HG03342 (cell line): ENCODE measurements at regions not wholly inside any gene's neighbourhood (a gene's known extent, or its start where the extent isn't known, plus 50 kb on each side); places are given as distances from the start of the nearest gene placed in this dataset.
A peak's percentile ranks its signal among the peaks of the same experiment; 100 is the strongest.
"Not testable (repeated sequence)": the region's sequence is repeated elsewhere in the genome, so short reads cannot be mapped to it uniquely, and the experiment has no call there.

ENCODE experiments used
- ATAC-seq: cut with Tn5 transposase; IDR thresholded peaks from one replicate; pipeline ENCODE4 v1.9.1; 2021; ENCODE audit warnings: mild to moderate bottlenecking, moderate library complexity; ENCODE audit not compliant: unreplicated experiment

DNA sequence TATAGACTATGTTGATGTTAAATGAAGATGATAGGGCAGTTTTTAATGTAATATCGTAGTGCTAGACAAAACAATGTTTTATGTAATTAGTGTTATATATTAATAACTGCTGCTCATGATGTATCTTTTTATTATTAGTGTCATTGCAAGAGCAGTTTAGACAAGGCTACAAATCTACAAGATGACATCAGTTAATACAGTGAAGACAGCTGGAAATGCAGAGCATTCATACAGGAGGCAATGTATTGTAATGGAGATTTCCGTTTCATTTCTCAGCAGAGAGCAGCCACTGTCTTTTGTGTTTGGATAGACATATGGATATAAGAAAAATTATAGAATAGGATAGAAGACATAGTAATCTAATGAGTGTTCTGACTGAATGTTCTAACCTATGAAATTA lies 178.0 kb downstream of the FOXG1 start:
- no peak for ATAC-seq

DNA sequence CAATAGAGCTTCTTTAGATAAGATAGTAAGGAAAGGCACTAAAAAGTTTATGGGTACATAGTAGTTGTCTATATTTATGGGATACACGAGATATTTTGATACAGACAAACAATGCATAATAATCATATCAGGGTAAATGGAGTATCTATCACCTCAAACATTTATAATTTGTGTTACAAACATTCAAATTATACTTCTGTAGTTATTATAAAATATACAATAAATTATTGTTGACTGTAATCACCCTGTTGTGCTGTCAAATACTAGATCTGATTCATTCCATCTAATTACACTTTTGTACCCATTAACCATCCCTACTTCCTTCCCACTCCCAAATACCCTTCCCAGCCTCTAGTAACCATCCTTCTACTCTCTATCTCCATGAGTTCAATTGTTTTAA lies 179.7 kb downstream of the FOXG1 start:
- no peak for ATAC-seq

DNA sequence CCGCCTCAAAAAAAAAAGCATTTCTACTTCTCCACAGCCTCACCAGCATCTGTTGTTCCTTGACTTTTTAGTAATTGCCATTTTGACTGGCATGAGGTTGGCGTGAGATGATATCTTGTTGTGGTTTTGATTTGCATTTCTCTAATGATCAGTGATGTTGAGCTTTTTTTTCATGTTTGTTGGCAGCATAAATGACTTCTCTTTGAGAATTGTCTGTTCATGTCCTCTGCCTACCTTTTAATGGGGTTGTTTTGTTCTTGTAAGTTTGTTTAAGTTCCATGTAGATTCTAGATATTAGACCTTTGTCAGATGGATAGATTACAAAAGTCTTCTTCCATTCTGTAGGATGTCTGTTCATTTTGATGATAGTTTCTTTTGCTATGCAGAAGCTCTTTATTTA lies 182.9 kb downstream of the FOXG1 start:
- ATAC-seq: no peak

DNA sequence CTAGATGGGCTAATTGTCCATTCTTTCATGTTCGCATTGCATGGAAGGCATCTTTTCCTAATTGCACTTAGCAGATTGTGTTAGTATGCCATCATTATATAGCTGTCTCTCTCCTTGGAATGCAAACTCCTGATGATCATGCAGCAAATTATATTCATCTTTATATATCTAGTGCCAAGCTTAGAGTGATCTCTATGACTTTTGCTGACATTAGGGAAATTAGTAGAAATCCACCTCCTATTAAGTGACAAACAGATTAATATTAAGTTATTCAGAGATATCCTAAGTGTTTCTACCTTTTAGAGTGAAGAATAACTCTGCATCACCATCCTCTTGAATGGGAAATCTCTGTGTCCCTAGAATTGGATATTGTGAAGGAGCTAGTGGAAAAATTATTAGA lies 185.6 kb downstream of the FOXG1 start:
- ATAC-seq: no peak

DNA sequence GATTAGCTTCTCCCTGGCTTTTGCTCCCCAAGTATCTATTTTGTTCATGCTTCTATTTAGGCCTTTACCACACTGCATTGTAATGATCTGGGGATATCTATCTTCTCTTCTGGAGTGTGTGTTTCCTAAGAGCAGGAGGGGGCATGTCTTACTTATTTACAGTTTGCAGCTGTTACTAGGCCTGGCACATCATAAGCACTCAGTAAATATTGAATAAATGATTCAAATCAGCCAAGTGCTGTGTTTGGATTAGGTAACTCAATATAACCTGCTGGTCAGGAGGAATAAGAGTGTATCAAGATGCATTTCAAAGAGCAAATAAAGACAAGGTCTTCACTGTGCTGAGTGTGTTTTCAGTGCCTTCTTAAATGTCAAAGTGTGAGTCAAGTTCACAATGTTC lies 186.1 kb downstream of the FOXG1 start:
- no peak for ATAC-seq

DNA sequence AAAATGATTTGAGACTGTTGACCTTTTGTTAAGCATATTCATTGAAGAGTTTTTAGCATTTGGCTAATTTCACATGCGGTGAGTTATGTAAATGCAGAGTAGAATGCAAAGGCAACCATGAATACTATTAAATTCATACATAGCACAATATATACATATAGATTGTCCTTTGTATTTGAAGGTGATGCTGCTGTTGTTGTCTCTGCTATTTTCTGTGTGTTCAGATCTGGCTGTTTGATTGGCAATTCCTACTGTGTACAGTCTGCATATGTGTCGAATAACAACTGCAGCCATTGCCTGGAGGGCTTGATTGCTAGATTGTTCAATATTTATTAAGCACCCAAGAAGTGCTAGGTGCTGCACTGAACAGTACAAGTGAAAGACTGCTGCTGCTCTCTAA lies 187.4 kb downstream of the FOXG1 start:
- no peak for ATAC-seq

DNA sequence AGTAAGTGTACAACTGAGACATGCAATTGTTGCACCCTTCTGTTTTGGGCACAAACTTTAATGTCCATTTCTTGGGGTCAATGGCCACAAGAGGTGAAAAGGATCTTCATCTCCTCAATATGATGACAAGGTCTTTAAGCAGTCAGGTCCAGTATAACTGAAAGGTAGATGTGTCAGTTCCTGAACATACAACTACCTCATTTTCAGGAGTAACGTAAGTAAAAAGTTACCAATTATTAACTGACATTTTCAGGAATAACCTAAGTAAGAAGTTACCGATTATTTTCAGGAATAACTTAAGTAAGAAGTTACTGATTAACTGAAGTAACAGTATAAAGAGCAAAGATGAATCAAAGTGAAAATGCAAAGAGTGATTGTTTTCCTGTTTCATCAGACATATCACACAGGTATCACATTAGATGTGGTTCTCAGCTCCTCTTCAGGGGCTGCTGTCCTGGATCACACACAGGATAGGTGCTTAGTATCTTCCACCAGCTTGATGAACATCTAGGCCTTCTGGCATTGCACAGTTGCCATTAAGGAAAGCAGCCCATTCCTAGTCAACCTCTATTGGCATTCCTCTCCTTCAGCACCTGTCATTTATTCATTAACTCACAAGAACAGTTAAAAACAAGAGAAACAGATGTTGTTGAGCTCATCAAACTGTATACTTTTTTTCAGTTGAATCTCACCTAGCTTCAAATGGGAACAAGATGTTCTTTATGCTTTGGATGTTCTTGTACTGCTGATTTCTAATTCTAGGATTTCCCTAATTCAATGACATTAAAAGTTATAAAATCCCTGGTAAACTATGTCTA lies 200.0 kb downstream of the FOXG1 start:
- ATAC-seq: peak; percentile 76

DNA sequence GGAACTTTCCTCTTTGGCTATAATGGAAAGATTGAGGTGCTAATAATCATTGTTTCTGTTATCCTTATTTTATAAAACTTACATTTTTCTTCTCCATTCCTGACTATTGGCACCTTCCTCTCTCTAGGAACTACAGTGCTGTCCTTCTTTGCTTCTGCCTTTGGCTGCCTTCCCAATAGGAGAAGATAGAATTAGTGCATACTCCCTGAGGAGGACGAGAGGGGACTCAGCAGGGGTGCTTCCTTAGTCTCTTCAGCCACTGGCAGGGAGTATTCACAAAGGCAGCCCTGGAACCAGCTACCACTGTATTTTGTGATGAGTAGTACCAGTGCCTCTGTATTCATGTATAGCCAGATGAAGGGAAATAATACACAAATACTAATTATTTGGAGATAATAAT lies 208.5 kb downstream of the FOXG1 start:
- no peak for ATAC-seq

DNA sequence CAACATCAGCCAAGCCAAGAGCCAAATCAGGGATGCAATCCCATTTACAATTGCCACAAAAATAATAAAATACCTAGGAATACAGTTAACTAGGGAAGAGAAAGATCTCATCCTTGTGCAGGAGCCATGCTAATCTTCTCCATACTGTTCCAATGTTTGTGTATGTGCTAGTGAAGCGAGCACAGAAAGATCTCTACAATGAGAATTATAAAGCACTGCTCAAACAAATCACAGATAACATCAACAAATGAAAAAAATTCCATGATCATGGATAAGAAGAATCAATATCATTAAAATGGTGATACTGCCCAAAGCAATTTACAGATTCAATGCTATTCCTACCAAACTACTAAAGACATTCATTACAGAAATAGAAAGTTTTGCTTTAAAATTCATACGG lies 215.6 kb downstream of the FOXG1 start:
- ATAC-seq: no peak

DNA sequence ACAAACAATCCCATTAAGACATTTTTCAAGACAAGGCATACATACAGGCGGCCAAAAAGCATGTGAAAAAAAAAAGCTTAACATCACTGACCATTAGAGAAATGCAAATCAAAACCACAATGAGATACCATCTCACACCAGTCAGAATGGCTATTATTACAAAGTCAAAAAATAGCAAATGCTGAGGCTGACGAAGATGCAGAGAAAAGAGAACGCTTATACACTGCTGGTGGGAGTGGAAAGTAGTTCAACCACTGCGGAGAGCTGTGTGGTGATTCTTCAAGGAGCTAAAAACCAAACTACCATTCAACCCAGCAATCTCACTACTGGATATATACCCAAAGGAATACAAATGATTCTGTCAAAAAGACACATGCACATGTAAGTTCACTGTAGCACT lies 216.7 kb downstream of the FOXG1 start:
- no peak for ATAC-seq

DNA sequence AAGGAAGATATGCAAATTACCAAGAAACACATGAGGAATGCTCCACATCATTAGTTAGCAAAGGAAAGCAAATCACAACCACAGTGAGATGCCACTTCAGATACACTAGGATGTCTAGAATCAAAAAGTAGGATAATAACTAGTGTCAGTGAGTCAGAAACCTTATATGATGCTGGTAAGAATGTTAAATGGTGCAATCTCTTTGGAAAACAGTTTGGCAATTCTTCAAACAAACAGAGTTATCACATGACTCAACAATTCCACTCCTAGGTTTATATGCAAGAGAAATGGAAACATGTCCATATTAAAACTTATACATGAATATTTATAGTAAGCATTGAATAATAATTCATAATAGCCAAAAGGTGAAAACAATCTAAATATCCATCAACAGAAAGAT lies 220.9 kb downstream of the FOXG1 start:
- no peak for ATAC-seq

DNA sequence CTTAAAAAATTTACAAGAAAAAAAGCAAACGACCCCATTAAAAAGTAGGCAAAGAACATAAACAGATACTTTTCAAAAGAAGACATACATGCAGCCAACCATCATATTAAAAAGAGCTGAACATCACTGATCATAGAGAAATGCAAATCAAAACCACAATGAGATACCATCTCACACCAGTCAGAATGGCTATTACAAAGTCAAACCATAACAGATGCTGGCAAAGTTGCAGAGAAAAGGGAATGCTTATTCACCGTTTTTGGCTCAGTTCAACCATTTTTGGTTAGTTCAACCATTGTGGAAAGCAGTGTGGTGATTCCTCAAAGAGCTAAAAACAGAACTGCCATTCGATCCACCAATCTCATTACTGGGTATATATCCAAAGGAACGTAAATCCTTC lies 230.6 kb downstream of the FOXG1 start:
- ATAC-seq: not testable (repeated sequence)

DNA sequence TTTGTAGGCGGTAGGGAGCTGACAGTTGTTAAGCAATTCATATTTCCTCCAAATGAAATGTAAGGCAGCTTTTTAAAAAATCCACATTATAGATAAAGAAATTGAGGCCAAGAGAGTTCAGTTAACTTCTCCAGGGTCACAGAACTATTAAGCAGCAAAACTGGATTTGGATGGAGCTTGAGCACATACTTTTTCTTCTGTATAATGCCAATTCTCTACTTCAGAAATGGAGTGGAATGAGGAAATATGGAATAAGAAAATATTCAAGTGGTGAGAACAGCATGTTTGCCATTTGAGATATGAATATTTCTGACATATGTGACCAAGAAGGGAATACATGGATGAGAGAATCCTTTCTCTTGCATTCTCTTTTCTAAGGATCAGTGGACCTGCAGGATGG lies 233.1 kb downstream of the FOXG1 start:
- ATAC-seq: no peak

DNA sequence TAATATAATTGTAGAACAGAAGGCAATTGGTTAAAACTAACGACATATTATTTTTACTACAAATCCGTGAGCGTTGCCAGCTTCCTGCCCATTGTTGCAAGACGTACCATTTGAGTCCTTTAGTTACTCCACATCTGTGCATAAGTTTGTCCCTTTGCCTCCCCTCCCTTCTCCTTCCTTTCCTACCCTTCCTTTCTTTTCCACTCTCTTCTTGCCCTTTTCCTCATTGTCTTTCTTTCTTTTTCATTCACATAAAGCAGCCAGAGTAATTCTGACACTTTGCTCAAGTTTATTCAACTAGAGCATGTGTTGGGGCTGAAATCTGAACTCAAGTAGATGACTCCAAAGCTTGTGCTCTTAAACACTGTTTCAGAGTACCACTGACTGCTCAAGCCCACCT lies 239.1 kb downstream of the FOXG1 start:
- ATAC-seq: no peak

DNA sequence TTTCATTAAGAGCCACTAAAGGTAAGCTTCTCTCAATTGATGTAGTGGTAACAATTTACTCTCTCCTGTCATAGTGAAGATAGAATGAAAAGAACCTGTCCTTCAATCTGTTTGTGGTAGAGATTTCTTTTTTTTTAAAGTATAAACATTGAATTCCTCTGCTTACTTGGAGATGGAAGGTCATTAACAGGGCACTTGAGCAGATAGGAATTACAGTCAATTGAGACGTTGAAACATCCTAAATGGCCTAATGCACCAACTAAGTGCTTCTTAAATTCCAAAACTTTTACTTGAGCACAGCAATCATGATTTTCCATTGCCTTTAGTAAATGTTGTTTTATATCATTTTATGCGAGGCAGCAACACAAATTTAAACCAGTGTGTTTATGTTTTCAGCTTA lies 241.4 kb downstream of the FOXG1 start:
- no peak for ATAC-seq

DNA sequence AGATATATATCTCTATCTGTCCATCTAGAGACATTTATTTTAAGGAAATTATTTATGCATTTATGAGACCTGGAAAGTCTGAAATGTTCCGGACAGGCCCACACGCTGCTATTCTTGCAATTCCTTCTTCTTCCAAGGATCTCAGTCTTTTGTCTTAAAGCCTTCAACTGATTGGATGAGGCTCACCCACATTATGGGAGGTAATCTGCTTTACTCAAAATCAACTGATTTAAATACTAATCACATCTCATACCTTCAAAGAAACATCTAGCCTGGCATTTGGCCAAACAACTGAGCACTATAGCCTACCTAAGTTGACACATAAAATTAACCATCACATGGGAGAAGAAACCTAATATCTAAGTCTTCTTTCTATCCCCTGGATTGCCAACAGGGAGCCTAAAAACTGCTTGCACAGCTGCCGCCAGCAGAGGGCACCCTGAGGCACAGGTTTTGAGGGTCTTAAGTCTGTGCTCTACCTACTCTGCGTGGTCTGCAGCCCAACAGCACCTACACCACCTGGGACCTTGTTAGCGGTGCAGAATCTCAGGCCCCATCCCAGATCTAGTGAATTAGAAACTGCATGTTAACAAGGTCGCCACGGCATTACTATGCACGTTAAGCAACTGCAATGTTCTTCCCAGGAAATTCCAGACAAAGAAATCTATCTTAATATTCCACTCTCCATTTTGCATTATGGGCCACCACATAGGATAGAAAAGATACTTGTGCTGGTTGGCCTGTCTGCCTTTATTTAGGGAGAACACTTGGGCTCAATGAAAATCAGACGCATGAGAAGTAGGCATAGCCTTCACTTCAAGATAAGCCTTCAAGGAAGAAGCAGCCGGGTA lies 249.7 kb downstream of the FOXG1 start:
- ATAC-seq: no peak

DNA sequence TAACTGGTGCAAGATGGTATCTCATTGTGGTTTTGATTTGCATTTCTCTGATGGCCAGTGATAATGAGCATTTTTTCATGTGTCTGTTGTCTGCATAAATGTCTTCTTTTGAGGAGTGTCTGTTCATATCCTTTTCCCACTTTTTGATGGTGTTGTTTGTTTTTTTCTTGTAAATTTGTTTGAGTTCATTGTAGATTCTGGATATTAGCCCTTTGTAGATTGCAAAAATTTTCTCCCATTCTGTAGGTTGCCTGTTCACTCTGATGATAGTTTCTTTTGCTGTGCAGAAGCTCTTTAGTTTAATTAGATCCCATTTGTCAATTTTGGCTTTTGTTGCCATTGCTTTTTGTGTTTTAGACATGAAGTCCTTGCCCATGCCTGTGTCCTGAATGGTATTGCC lies 256.9 kb downstream of the FOXG1 start:
- not testable (repeated sequence) for ATAC-seq

DNA sequence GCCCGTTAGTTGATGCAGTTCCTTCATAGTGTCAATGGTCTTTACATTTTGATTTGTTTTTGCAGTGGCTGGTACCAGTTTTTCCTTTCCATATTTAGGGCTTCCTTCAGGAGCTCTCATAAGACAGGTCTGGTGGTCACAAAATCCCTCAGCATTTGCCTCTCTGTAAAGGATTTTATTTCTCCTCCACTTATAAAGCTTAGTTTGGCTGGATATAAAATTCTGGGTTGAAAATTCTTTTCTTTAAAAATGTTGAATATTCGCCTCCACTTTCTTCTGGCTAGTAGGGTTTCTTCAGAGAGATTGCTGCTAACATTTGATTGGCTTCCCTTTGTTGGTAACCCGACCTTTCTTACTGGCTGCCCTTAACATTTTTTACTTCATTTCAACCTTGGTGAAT lies 260.9 kb downstream of the FOXG1 start:
- ATAC-seq: not testable (repeated sequence)

DNA sequence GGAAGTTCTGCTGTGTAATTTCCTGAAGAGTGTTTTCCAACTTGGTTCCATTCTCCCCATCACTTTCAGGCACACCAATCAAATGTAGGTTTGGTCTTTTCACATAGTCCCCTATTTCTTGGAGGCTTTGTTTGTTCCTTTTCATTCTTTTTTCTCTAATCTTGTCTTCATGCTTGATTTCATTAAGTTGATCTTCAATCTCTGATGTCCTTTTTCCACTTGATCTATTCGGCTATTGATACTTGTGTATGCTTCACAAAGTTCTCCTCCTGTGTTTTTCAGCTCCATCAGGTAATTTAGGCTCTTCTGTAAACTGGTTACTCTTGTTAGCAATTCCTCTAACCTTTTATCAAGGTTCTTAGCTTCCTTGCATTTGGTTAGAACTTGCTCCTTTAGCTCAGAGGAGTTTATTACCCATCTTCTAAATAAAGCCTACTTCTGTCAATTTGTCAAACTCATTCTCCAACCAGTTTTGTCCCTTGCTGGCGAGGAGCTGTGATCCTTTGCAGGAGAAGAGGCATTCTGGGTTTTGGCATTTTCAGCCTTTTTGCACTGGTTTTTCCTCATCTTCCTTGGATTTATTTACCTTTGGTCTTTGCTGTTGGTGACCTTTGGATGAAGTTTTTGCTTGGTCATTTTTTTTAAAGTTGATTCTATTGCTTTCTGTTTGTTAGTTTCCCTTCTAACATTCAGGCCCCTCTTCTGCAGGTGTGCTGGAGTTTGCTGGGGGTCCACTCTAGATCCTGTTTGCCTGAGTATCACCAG lies 261.5 kb downstream of the FOXG1 start:
- not testable (repeated sequence) for ATAC-seq

DNA sequence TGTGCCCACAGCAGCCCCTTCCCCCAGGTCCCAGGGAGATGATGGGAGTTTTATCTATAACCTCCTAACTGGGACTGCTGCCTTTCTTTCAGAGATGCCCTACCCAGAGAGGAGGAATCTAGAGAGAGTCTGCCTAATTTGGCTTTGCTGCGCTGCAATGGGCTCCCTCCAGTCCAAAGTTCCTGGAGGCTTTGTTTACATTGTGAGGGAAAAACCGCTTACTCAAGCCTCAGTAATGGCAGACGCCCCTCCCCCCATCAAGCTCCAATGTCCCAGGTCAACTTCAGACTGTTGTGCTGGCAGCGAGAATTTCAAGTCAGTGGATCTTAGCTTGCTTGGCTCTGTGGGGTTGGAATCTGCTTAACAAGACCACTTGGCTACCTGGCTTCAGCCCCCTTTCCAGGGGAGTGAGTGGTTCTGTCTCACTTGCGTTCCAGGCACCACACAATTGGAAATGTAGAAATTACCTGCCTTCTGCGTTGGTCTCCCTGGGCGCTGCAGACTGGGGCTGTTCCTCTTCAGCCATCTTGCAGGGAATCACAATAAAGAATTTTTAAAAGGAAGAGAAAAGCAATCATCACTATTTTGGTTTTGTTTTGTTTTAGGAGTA lies 262.5 kb downstream of the FOXG1 start:
- ATAC-seq: no peak

DNA sequence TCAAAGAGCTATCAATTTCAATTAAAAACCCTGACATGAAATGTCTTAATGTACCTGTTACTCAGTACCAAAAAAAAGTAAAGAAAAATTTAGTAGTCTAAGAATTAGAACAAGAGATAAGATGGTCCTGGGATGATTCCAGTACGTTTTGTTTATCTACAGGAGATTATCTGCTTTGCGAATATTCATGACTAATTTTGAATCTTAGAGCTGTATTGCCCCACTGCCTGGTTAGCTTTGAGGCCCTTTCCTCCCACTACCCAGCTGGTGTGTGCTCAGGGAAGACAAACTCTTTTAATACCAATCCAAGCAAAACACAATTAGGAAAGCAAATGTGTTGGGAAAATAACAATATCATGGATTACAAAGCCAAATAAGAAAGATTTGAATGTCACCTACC lies 263.5 kb downstream of the FOXG1 start:
- ATAC-seq: no peak
